Activated T-cell treated with anti-CD3 and anti-CD28 coated beads, Interleukin-2, amount 50 U/mL, for 4 hours (primary cell): ENCODE measurements at regions not wholly inside any gene's neighbourhood (a gene's known extent, or its start where the extent isn't known, plus 50 kb on each side); places are given as distances from the start of the nearest gene placed in this dataset.
A peak's percentile ranks its signal among the peaks of the same experiment; 100 is the strongest.

Source experiments
- ATAC-seq, 2 donors: fragments of 200-7000 bp; cut with Tn5 transposase; one replicate each; pipeline ENCODE4 v1.10.0; 2021
- DNase-seq: peaks from one replicate; pipeline ENCODE4 v3.0.0-alpha.2; 2020
- H3K27me3 Mint-ChIP-seq: one replicate; pipeline ENCODE4 v1.8.0; 2021; ENCODE audit warnings: low read depth, mixed read lengths
- H3K36me3 Mint-ChIP-seq: one replicate; pipeline ENCODE4 v1.8.0; 2022; ENCODE audit warnings: mixed read lengths; ENCODE audit not compliant: insufficient read depth
- H3K4me1 Mint-ChIP-seq: one replicate; pipeline ENCODE4 v1.8.0; 2021; ENCODE audit warnings: low read depth, mixed read lengths
- H3K4me3 Mint-ChIP-seq: one replicate; pipeline ENCODE4 v1.8.0; 2021; ENCODE audit warnings: mild to moderate bottlenecking, moderate library complexity, mixed read lengths
- H3K9me3 Mint-ChIP-seq: one replicate; pipeline ENCODE4 v1.8.0; 2021; ENCODE audit warnings: mixed read lengths

DNA sequence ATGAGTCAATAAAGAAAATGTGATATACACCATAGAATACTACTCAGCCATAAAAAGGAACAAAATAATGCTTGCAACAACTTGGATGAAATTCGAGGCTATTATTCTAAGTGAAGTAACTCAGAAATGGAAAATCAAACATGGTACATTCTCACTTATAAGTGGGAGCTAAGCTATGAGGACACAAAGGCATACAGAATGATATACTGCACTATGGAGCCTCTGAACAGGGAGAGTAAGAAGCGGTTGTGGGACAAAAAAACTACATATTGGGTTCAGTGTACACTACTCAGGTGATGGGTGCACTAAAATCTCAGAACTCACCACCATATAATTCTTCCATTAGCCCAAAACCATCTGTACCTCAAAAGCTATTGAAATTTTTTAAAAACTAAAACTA lies 68.8 kb upstream of the AKAP13 start:
- Mint-ChIP-seq H3K27me3 (no peaks in the 10 kb centered on the region), H3K9me3 (peaks cover 4% of the 10 kb centered on the region), H3K4me3 (no peak overlapping the region), H3K36me3 (no peaks in the 10 kb centered on the region), H3K4me1 (peaks cover 52% of the 10 kb centered on the region)
- DNase-seq (no peak), ATAC-seq (no peak)

GRCh38 chr15:85312486-85312885 lies 67.9 kb upstream of the AKAP13 start:
- Mint-ChIP-seq H3K36me3 (no peaks in the 10 kb centered on the region), H3K27me3 (no peaks in the 10 kb centered on the region), H3K4me3 (no peak overlapping the region), H3K9me3 (peaks cover 4% of the 10 kb centered on the region), H3K4me1 (peaks cover 59% of the 10 kb centered on the region)
- ATAC-seq: peak; percentile 49 to 68
- no peak for DNase-seq

- H3K4me1 Mint-ChIP-seq: peaks cover 63% of the 10 kb centered on the region
- no peak for ATAC-seq
Observed at GRCh38 chr15:85312929-85313331, 67.5 kb upstream of the AKAP13 start.

GRCh38 chr15:85313339-85313738 lies 67.1 kb upstream of the AKAP13 start:
- Mint-ChIP-seq H3K4me3 (no peak overlapping the region), H3K36me3 (no peaks in the 10 kb centered on the region), H3K27me3 (no peaks in the 10 kb centered on the region), H3K4me1 (peaks cover 63% of the 10 kb centered on the region), H3K9me3 (peaks cover 4% of the 10 kb centered on the region)
- DNase-seq (no peak), ATAC-seq (no peak)

More at GRCh38 chr15:85312929-85313331, 67.5 kb upstream of the AKAP13 start:
- Mint-ChIP-seq H3K36me3 (no peaks in the 10 kb centered on the region), H3K9me3 (peaks cover 4% of the 10 kb centered on the region), H3K4me3 (no peak overlapping the region), H3K27me3 (no peaks in the 10 kb centered on the region)
- DNase-seq: no peak

- H3K27me3 Mint-ChIP-seq: no peaks in the 10 kb centered on the region
- DNase-seq (no peak), ATAC-seq (no peak)
- peaks cover 62% of the 10 kb centered on the region for H3K4me1 Mint-ChIP-seq
- no peaks in the 10 kb centered on the region for H3K36me3 Mint-ChIP-seq
- H3K4me3 Mint-ChIP-seq: no peak overlapping the region
- H3K9me3 Mint-ChIP-seq: peaks cover 4% of the 10 kb centered on the region
Observed at GRCh38 chr15:85314146-85314545, 66.3 kb upstream of the AKAP13 start.

- peaks cover 60% of the 10 kb centered on the region for H3K4me1 Mint-ChIP-seq
- H3K36me3 Mint-ChIP-seq: no peaks in the 10 kb centered on the region
- peaks cover 4% of the 10 kb centered on the region for H3K9me3 Mint-ChIP-seq
- no peak for DNase-seq
- no peaks in the 10 kb centered on the region for H3K27me3 Mint-ChIP-seq
- H3K4me3 Mint-ChIP-seq: no peak overlapping the region
- no peak for ATAC-seq
Observed at GRCh38 chr15:85314633-85315032, 65.8 kb upstream of the AKAP13 start.

DNA sequence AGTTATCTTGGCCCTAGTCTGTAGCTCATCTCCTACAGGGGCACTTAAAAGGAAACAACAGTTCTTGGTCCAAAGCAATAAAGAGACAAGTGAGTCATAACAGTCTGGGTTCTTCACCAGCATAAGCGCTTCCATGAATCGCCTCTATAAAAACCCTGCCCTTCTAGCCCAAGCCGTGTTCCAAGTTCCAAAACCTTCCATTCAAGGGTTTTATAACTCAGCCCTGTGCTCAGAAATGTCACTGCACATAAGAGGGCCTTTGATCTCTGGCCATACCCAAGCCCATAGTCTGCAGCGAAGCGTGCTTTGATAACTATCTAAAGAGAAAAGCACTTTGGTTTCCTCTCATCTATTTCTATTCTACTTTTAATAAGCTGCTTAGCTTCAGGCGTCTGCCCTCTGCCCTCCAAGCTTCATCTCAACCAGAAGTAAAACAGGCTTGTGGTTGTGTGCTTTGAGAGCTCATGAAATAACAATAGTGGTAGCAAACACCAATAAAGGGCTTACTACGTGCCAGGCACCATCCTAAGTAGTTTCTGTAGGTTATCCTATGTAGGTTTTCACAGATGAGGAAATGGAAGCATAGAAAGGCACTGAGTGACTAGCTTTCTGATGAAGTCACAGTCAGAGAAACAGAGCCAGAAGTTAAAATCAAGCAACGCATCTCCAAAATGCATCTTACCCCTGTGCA lies 64.0 kb upstream of the AKAP13 start:
- DNase-seq (peak; percentile 29), ATAC-seq (peak; percentile 41 to 44)
- Mint-ChIP-seq H3K4me3 (peak overlapping the region; percentile 42), H3K36me3 (peaks cover 3% of the 10 kb centered on the region), H3K27me3 (no peaks in the 10 kb centered on the region), H3K9me3 (peaks cover 8% of the 10 kb centered on the region), H3K4me1 (peaks cover 59% of the 10 kb centered on the region)

- peak; percentile 79 to 90 for ATAC-seq
- H3K4me3 Mint-ChIP-seq: no peak overlapping the region
Observed at GRCh38 chr15:85318048-85318731, 62.2 kb upstream of the AKAP13 start.

GRCh38 chr15:85318732-85319076 lies 61.7 kb upstream of the AKAP13 start:
- no peak for ATAC-seq
- Mint-ChIP-seq H3K27me3 (no peaks in the 10 kb centered on the region), H3K9me3 (peaks cover 14% of the 10 kb centered on the region), H3K36me3 (peaks cover 3% of the 10 kb centered on the region), H3K4me3 (no peak overlapping the region), H3K4me1 (peaks cover 48% of the 10 kb centered on the region)
- DNase-seq: no peak

More at GRCh38 chr15:85318048-85318731, 62.2 kb upstream of the AKAP13 start:
- peaks cover 50% of the 10 kb centered on the region for H3K4me1 Mint-ChIP-seq
- H3K9me3 Mint-ChIP-seq: peaks cover 12% of the 10 kb centered on the region
- no peaks in the 10 kb centered on the region for H3K27me3 Mint-ChIP-seq
- H3K36me3 Mint-ChIP-seq: peaks cover 3% of the 10 kb centered on the region
- no peak for DNase-seq

- H3K27me3 Mint-ChIP-seq: no peaks in the 10 kb centered on the region
- H3K4me1 Mint-ChIP-seq: peaks cover 12% of the 10 kb centered on the region
- peaks cover 3% of the 10 kb centered on the region for H3K36me3 Mint-ChIP-seq
- peaks cover 14% of the 10 kb centered on the region for H3K9me3 Mint-ChIP-seq
- no peak overlapping the region for H3K4me3 Mint-ChIP-seq
- DNase-seq (no peak), ATAC-seq (no peak)
Observed at GRCh38 chr15:85324202-85324601, 56.2 kb upstream of the AKAP13 start.

- Mint-ChIP-seq H3K9me3 (peaks cover 7% of the 10 kb centered on the region), H3K4me1 (peaks cover 27% of the 10 kb centered on the region), H3K4me3 (no peak overlapping the region), H3K36me3 (no peaks in the 10 kb centered on the region), H3K27me3 (no peaks in the 10 kb centered on the region)
- no peak for DNase-seq
- ATAC-seq: no peak
Observed at GRCh38 chr15:85325834-85326233, 54.6 kb upstream of the AKAP13 start.

DNA sequence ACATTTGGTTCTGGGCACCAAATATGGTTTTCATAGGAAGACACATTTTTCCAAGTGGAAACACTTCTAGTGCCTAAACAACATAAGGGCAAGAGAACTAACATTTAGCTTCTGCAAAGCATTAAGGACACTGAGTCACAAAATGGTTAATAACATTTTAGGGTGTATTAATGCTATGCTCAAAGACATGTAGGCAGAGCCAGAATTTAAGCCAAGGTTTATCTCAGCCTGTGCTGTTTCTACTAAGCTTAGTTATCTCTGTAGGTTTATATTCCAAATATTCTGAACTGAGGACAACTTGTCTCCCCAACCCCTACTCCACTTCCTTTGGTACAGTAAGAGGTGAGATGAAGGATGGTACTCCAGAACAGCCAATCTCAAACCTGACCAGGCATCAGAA lies 54.1 kb upstream of the AKAP13 start:
- H3K27me3 Mint-ChIP-seq: no peaks in the 10 kb centered on the region
- H3K4me1 Mint-ChIP-seq: peaks cover 31% of the 10 kb centered on the region
- no peak for ATAC-seq
- peaks cover 7% of the 10 kb centered on the region for H3K9me3 Mint-ChIP-seq
- no peak overlapping the region for H3K4me3 Mint-ChIP-seq
- no peak for DNase-seq
- no peaks in the 10 kb centered on the region for H3K36me3 Mint-ChIP-seq

- peaks cover 5% of the 10 kb centered on the region for H3K9me3 Mint-ChIP-seq
- H3K4me1 Mint-ChIP-seq: peaks cover 40% of the 10 kb centered on the region
- ATAC-seq (no peak), DNase-seq (no peak)
- H3K4me3 Mint-ChIP-seq: no peak overlapping the region
- no peaks in the 10 kb centered on the region for H3K27me3 Mint-ChIP-seq
- no peaks in the 10 kb centered on the region for H3K36me3 Mint-ChIP-seq
Observed at GRCh38 chr15:85327820-85328219, 52.6 kb upstream of the AKAP13 start.

DNA sequence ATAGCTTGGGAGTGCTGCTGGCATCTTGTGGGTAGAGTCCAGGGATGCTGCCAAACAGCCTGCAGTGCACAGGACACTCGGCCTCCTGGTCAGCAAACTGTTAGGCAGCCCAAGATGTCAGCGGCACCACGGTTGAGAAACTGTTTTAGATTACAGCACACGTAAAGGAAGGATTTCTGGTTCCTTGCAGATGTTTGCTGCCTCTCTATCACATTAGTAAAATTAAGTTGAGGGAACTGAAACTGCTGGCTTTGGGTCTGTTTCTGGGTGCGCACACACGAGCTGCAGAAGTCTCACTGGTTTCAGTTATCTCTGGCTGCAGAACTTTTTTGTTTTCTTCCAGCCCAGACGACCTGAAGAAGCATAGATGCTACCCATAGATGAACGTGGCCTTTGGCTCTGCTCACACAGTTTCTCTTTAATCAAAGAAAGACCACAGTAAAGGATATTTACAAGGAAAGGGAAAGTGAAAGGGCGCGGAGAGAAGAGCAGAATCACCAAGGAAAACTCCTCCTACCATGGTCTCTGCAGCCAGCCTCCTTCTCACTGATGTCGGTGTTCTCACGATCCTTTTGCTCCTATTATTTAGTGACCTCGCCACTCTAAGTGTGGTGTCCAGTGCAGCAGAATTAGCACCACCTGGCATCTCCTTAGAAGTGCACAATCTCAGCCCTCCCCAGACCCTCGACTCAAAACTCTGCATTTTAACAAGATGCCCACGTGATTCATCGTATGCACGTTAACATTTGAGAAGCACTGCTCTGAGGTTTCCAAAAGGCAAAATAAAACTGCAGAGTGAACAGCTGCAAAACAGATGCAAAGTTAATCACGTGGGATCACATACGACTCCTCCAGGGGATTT lies 50.6 kb upstream of the AKAP13 start:
- no peaks in the 10 kb centered on the region for H3K9me3 Mint-ChIP-seq
- H3K36me3 Mint-ChIP-seq: no peaks in the 10 kb centered on the region
- ATAC-seq (peak; percentile 56 to 68), DNase-seq (no peak)
- no peaks in the 10 kb centered on the region for H3K27me3 Mint-ChIP-seq
- H3K4me3 Mint-ChIP-seq: peak overlapping the region; percentile 83
- peaks cover 44% of the 10 kb centered on the region for H3K4me1 Mint-ChIP-seq
